Panc1 (cell line): ENCODE measurements at regions not wholly inside any gene's neighbourhood (a gene's known extent, or its start where the extent isn't known, plus 50 kb on each side); places are given as distances from the start of the nearest gene placed in this dataset.

Experiments used
- ATAC-seq: fragments of 200-7000 bp; cut with Tn5 transposase; 2 replicates; pipeline ENCODE4 v1.9.1; 2020; ENCODE audit warnings: mild to moderate bottlenecking, moderate library complexity
- BruUV-seq: library from RNA; stranded (reverse); fragments of 400-500 nt; replicated peaks from 2 replicates; lab custom pipeline; 2021; lab: Mats Ljungman, UMichigan
- CTCF ChIA-PET: fragments of 300-600 bp; sonication (Branson Sonifier 250); formaldehyde crosslinking; loops from one replicate; lab custom pipeline; 2022; ENCODE audit warnings: antibody characterized with exemption; lab: Charles Lee
- POLR2A ChIA-PET: fragments of 300-600 bp; sonication (Branson Sonifier 250); formaldehyde crosslinking; loops from one replicate; lab custom pipeline; 2022; ENCODE audit warnings: antibody characterized with exemption; lab: Charles Lee
- DNase-seq: peaks from one replicate; pipeline ENCODE4 v3.0.0-alpha.2; 2010; ENCODE audit warnings: low read depth, low spot score
- H3K27ac ChIP-seq: 2 replicates; pipeline ENCODE4 v1.5.1; 2011; ENCODE audit warnings: mild to moderate bottlenecking, low read length, inconsistent platforms
- H3K27me3 ChIP-seq: fragments of 200-500 bp; sonication (Bioruptor generic); 2 replicates; pipeline ENCODE4 v1.6.0; 2014; ENCODE audit warnings: low read length, inconsistent platforms; ENCODE audit not compliant: control insufficient read depth, insufficient read depth
- H3K36me3 ChIP-seq: fragments of 200-500 bp; sonication (Bioruptor generic); 2 replicates; pipeline ENCODE4 v1.5.1; 2014; ENCODE audit warnings: inconsistent platforms, mild to moderate bottlenecking, low read length, moderate library complexity; ENCODE audit not compliant: control insufficient read depth, insufficient read depth
- H3K4me1 ChIP-seq: 2 replicates; pipeline ENCODE4 v1.5.1; 2011; ENCODE audit warnings: inconsistent platforms, mild to moderate bottlenecking, low read length, moderate library complexity; ENCODE audit not compliant: control insufficient read depth, insufficient read depth
- H3K4me3 ChIP-seq, 2 experiments: 2 replicates each; pipeline ENCODE4 v1.5.1; 2011 to 2012; ENCODE audit warnings: low read depth in 2 of 2, low read length in 2 of 2, mild to moderate bottlenecking in 2 of 2, inconsistent platforms in 1 of 2, moderate library complexity in 1 of 2
- H3K9me3 ChIP-seq: fragments of 200-500 bp; sonication (Bioruptor generic); 2 replicates; pipeline ENCODE4 v1.5.1; 2014; ENCODE audit warnings: low read depth, mild to moderate bottlenecking, inconsistent platforms, low read length, moderate library complexity; ENCODE audit not compliant: control insufficient read depth, insufficient read depth
- POLR2AphosphoS5 ChIP-seq: IDR thresholded peaks from 2 replicates; pipeline ENCODE4 v1.6.1; 2012; ENCODE audit warnings: mild to moderate bottlenecking, low read depth, low read length, moderate library complexity
- REST ChIP-seq, 2 experiments: IDR thresholded peaks; 2 replicates each; pipeline ENCODE4 v1.6.1; 2011 to 2012; ENCODE audit warnings: low read depth in 2 of 2, control low read depth in 1 of 2, low read length in 1 of 2, mild to moderate bottlenecking in 1 of 2, moderate library complexity in 1 of 2; ENCODE audit not compliant: insufficient read depth in 1 of 2
- SIN3A ChIP-seq: IDR thresholded peaks from 2 replicates; pipeline ENCODE4 v1.6.1; 2012; ENCODE audit warnings: low read depth, mild to moderate bottlenecking, low read length, moderate library complexity, borderline replicate concordance; ENCODE audit not compliant: insufficient read depth
- TCF7L2 ChIP-seq: IDR thresholded peaks from 2 replicates; pipeline ENCODE4 v1.6.1; 2011; ENCODE audit warnings: mild to moderate bottlenecking, low read depth, low read length, inconsistent platforms
- in situ Hi-C: cut with HindIII; loops from 2 replicates; pipeline ENCODE4 v1.10.0; 2016; ENCODE audit warnings: low sequenced_read_pairs, low pct_unique_long_range_greater_than_20kb
- intact Hi-C: fragments of 100-400 bp; cut with micrococcal nuclease; formaldehyde crosslinking; loops from one replicate; pipeline ENCODE4 v1.10.0; 2022; ENCODE audit not compliant: unreplicated experiment
- TF ChIP-seq, protein P1 (sequence below): fragments of 450-650 bp; IDR thresholded peaks from 2 replicates; pipeline ENCODE4 v1.5.1; 2017; ENCODE audit warnings: mild to moderate bottlenecking

DNA sequence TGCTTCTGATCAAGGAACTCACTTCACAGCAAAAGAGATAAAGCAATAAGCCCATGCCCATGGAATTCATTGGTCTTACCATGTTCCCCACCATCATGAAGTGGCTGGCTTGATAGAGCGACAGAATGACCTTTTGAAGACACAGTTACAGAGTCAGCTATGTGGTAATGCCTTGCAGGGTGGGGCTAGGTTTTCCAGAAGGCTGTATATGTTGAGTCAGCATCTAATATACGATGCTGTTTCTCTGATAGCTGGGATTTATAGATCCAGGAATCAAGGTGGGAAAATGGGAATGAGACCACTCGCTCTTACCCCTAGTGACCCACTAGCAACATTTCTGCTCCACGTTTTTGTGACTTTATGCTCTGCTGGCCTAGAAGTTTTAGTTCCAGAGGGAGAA is 220.7 kb upstream of the RSPO3 start:
- in situ Hi-C loops (no loop called here), intact Hi-C loops (no loop called here)
- ATAC-seq (no peak), DNase-seq (no peak)
- no TSS peak for BruUV-seq
- H3K36me3 ChIP-seq: no peaks in the 10 kb centered on the region
- ChIA-PET POLR2A (interaction anchor here (0.6 kb wide), 1 partner anchor 31 kb away, joined by 3 read pairs; no protein-coding TSS in a partner anchor), CTCF (no interaction called here)
- no peaks in the 10 kb centered on the region for H3K4me1 ChIP-seq
- no peaks in the 10 kb centered on the region; the same call in 1 of the 2 replicates for H3K9me3 ChIP-seq
- H3K4me3 ChIP-seq: no peak overlapping the region
- no peaks in the 10 kb centered on the region for H3K27me3 ChIP-seq
- H3K27ac ChIP-seq: no peak overlapping the region
- no peak for TF ChIP-seq POLR2AphosphoS5
- no peak for TF ChIP-seq TCF7L2
- TF ChIP-seq REST (IDR thresholded peaks at IDR 0.05; ENCODE audit: insufficient read depth in 1 of 2, low read depth in 2 of 2, low read length in 1 of 2): no peak
- TF ChIP-seq, protein P1, sequence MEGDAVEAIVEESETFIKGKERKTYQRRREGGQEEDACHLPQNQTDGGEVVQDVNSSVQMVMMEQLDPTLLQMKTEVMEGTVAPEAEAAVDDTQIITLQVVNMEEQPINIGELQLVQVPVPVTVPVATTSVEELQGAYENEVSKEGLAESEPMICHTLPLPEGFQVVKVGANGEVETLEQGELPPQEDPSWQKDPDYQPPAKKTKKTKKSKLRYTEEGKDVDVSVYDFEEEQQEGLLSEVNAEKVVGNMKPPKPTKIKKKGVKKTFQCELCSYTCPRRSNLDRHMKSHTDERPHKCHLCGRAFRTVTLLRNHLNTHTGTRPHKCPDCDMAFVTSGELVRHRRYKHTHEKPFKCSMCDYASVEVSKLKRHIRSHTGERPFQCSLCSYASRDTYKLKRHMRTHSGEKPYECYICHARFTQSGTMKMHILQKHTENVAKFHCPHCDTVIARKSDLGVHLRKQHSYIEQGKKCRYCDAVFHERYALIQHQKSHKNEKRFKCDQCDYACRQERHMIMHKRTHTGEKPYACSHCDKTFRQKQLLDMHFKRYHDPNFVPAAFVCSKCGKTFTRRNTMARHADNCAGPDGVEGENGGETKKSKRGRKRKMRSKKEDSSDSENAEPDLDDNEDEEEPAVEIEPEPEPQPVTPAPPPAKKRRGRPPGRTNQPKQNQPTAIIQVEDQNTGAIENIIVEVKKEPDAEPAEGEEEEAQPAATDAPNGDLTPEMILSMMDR: no peak
- no peak for TF ChIP-seq SIN3A

DNA sequence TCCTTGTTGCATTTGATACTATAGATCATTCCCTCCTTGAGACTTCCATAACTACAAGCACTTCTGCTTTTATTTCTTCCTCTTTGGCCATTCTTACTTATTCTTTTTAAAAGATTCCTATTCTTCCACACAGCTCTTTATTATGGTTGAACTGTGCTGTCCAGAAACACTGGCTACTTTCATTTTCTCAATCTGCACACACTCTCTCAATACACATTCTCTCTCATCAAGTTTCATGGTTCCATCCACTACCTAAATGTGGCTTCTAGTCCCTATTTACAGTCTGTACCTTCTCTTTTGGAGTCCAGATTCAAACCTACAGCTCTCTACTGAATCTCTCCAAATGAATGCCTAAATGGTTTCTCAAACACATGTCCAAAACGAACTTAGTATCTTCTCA is 214.3 kb upstream of the RSPO3 start:
- ATAC-seq: no peak
- no peaks in the 10 kb centered on the region for H3K4me1 ChIP-seq
- no peaks in the 10 kb centered on the region for H3K36me3 ChIP-seq
- TF ChIP-seq SIN3A (no peak), TCF7L2 (no peak), POLR2AphosphoS5 (no peak)
- TF ChIP-seq, protein P1: no peak
- intact Hi-C loops: no loop called here
- no peaks in the 10 kb centered on the region for H3K27me3 ChIP-seq
- H3K4me3 ChIP-seq: no peak overlapping the region
- in situ Hi-C loops: no loop called here
- no peak overlapping the region for H3K27ac ChIP-seq
- CTCF ChIA-PET: no interaction called here
- H3K9me3 ChIP-seq: no peaks in the 10 kb centered on the region; the same call in 1 of the 2 replicates
- no TSS peak for BruUV-seq
- POLR2A ChIA-PET: no interaction called here
- DNase-seq: no peak
